ENCODE measurements at regions not wholly inside any gene's neighbourhood (a gene's known extent, or its start where the extent isn't known, plus 50 kb on each side); places are given as distances from the start of the nearest gene placed in this dataset.
"Not testable (repeated sequence)": the region's sequence is repeated elsewhere in the genome, so short reads cannot be mapped to it uniquely, and the experiment has no call there.

GRCh38 chr3:106135451-106136160 lies 266.8 kb upstream of the CBLB start:
- Histone ChIP-seq H3K4me3 (no peak overlapping the region), H3K36me3 (no peaks in the 10 kb centered on the region), H3K27me3 (no peaks in the 10 kb centered on the region), H3K9me3 (no peaks in the 10 kb centered on the region), H3K4me1 (peaks cover 0 to 14% (median 2%) of the 10 kb centered on the region in 4 donors), H3K27ac (no peak overlapping the region)
- no peak for DNase-seq
- 96% methylated on average over 26 of the region's 26 CpGs; no CpG with 5 or more reads in 1 of the 2 donors for WGBS, 2 donors (ENCODE audit: low coverage in 1 of 2)
- intact Hi-C loops (cut with DNase I; ENCODE audit: low total_unique reads) (no loop called here), in situ Hi-C loops (cut with MboI; ENCODE audit: low pct_ligation_motif_present in 1 of 4, low pct_unique_long_range_greater_than_20kb in 1 of 4, low sequenced_read_pairs in 3 of 4) (no loop called here)
- TF ChIP-seq, protein P1, sequence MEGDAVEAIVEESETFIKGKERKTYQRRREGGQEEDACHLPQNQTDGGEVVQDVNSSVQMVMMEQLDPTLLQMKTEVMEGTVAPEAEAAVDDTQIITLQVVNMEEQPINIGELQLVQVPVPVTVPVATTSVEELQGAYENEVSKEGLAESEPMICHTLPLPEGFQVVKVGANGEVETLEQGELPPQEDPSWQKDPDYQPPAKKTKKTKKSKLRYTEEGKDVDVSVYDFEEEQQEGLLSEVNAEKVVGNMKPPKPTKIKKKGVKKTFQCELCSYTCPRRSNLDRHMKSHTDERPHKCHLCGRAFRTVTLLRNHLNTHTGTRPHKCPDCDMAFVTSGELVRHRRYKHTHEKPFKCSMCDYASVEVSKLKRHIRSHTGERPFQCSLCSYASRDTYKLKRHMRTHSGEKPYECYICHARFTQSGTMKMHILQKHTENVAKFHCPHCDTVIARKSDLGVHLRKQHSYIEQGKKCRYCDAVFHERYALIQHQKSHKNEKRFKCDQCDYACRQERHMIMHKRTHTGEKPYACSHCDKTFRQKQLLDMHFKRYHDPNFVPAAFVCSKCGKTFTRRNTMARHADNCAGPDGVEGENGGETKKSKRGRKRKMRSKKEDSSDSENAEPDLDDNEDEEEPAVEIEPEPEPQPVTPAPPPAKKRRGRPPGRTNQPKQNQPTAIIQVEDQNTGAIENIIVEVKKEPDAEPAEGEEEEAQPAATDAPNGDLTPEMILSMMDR (IDR thresholded peaks at IDR 0.05) = no peak
- TF ChIP-seq POLR2AphosphoS5 (IDR thresholded peaks at IDR 0.05) = no peak
- no peak for TF ChIP-seq POLR2A (IDR thresholded peaks at IDR 0.05)
- no peak for TF ChIP-seq EP300 (IDR thresholded peaks at IDR 0.05; ENCODE audit: low read depth)

DNA sequence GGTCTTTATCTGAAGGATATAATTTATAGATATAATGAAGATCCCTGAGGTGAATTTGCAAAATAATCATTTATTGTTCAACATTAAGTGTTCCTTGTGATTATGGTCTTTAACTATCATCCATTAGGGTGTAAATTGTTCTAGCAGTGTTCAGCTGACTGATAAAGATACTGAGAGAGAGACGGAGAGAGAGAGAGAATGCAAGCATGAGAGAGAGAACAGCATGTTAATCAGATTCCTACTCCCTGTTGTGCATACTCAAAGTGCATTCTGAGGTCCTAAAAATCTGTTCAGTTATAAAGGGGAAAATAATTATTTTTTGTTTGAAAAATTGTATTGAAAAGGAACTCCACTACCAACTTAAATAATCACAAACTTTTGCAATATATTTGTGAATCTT lies 271.0 kb upstream of the CBLB start:
- intact Hi-C loops (cut with DNase I; ENCODE audit: low total_unique reads) = no loop called here
- no peak for TF ChIP-seq POLR2AphosphoS5 (IDR thresholded peaks at IDR 0.05)
- TF ChIP-seq EP300 (IDR thresholded peaks at IDR 0.05; ENCODE audit: low read depth) = no peak
- TF ChIP-seq, protein P1 (IDR thresholded peaks at IDR 0.05) = no peak
- no peak for TF ChIP-seq POLR2A (IDR thresholded peaks at IDR 0.05)
- no peak for DNase-seq
- WGBS, 2 donors (ENCODE audit: low coverage in 1 of 2) = 67 to 80% methylated on average over 1 of the region's 1 CpG
- Histone ChIP-seq H3K27me3 (no peaks in the 10 kb centered on the region), H3K9me3 (no peaks in the 10 kb centered on the region), H3K36me3 (no peaks in the 10 kb centered on the region), H3K4me3 (no peak overlapping the region), H3K27ac (no peak overlapping the region), H3K4me1 (peaks cover 0 to 3% (median 2%) of the 10 kb centered on the region in 4 donors)
- in situ Hi-C loops (cut with MboI; ENCODE audit: low pct_ligation_motif_present in 1 of 4, low pct_unique_long_range_greater_than_20kb in 1 of 4, low sequenced_read_pairs in 3 of 4) = no loop called here

DNA sequence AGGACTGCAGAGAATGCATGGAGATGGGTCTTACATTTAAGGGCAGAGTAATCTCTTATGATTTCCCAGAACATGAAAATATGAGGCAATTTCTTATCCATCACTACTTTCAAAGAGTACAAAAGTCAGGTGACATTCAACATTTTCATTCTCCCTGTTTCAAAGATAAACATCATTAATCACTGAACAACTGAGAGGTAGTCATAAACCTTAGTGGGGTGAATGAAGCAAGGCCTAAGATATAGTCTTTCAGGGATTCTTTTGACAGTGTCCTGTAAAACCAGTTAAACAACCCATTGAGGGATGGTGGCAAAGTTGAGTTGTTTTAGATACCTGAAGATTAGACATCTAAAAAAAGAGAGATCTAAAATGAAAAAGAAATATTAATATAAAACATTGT lies 271.6 kb upstream of the CBLB start:
- no peak overlapping the region for H3K27ac ChIP-seq
- no peaks in the 10 kb centered on the region for H3K36me3 ChIP-seq
- no peak for DNase-seq
- H3K27me3 ChIP-seq = no peaks in the 10 kb centered on the region
- peaks cover 0 to 3% (median 2%) of the 10 kb centered on the region in 4 donors for H3K4me1 ChIP-seq
- in situ Hi-C loops (cut with MboI; ENCODE audit: low pct_ligation_motif_present in 1 of 4, low pct_unique_long_range_greater_than_20kb in 1 of 4, low sequenced_read_pairs in 3 of 4) (no loop called here), intact Hi-C loops (cut with DNase I; ENCODE audit: low total_unique reads) (no loop called here)
- no peak for TF ChIP-seq EP300 (IDR thresholded peaks at IDR 0.05; ENCODE audit: low read depth)
- no peak for TF ChIP-seq POLR2AphosphoS5 (IDR thresholded peaks at IDR 0.05)
- TF ChIP-seq, protein P1 (IDR thresholded peaks at IDR 0.05) = no peak
- no peak for TF ChIP-seq POLR2A (IDR thresholded peaks at IDR 0.05)
- H3K9me3 ChIP-seq = no peaks in the 10 kb centered on the region
- H3K4me3 ChIP-seq = no peak overlapping the region

GRCh38 chr3:106144030-106144429 lies 275.2 kb upstream of the CBLB start:
- TF ChIP-seq POLR2A (IDR thresholded peaks at IDR 0.05) (no peak), EP300 (IDR thresholded peaks at IDR 0.05; ENCODE audit: low read depth) (no peak), POLR2AphosphoS5 (IDR thresholded peaks at IDR 0.05) (no peak)
- TF ChIP-seq, protein P1 (IDR thresholded peaks at IDR 0.05) = no peak
- Histone ChIP-seq H3K36me3 (no peaks in the 10 kb centered on the region), H3K27me3 (no peaks in the 10 kb centered on the region), H3K4me1 (peaks cover 0 to 3% (median 2%) of the 10 kb centered on the region in 4 donors), H3K9me3 (no peaks in the 10 kb centered on the region), H3K4me3 (no peak overlapping the region), H3K27ac (no peak overlapping the region)
- intact Hi-C loops (cut with DNase I; ENCODE audit: low total_unique reads) = no loop called here
- DNase-seq = no peak
- 87 to 89% methylated on average over 2 of the region's 2 CpGs for WGBS, 2 donors (ENCODE audit: low coverage in 1 of 2)
- in situ Hi-C loops (cut with MboI; ENCODE audit: low pct_ligation_motif_present in 1 of 4, low pct_unique_long_range_greater_than_20kb in 1 of 4, low sequenced_read_pairs in 3 of 4) = no loop called here

- DNase-seq; in situ Hi-C loops (cut with MboI; ENCODE audit: low pct_ligation_motif_present in 1 of 4, low pct_unique_long_range_greater_than_20kb in 1 of 4, low sequenced_read_pairs in 3 of 4); intact Hi-C loops (cut with DNase I; ENCODE audit: low total_unique reads); H3K4me3 ChIP-seq; H3K9me3 ChIP-seq; H3K4me1 ChIP-seq; H3K27ac ChIP-seq; H3K36me3 ChIP-seq; H3K27me3 ChIP-seq: not testable (repeated sequence)
- WGBS, 2 donors (ENCODE audit: low coverage in 1 of 2) = 85 to 95% methylated on average over 4 to 24 of the region's 28 CpGs
Measured at GRCh38 chr3:106148440-106149082, 279.7 kb upstream of the CBLB start.

Measured in transverse colon (tissue), 4 donors.